ENCODE measurements at regions not wholly inside any gene's neighbourhood (a gene's known extent, or its start where the extent isn't known, plus 50 kb on each side); places are given as distances from the start of the nearest gene placed in this dataset.
"Not testable (repeated sequence)": the region's sequence is repeated elsewhere in the genome, so short reads cannot be mapped to it uniquely, and the experiment has no call there.

- not testable (repeated sequence) for TF ChIP-seq CTCF, POLR2A (IDR thresholded peaks at IDR 0.05)
These were observed 281.6 kb upstream of the TGIF2LY start for GRCh38 chrY:3297235-3297634.
